CD4-positive, alpha-beta T cell treated with Interleukin-1 beta for 1 hour (primary cell): ENCODE measurements at regions not wholly inside any gene's neighbourhood (a gene's known extent, or its start where the extent isn't known, plus 50 kb on each side); places are given as distances from the start of the nearest gene placed in this dataset.
"Not testable (repeated sequence)": the region's sequence is repeated elsewhere in the genome, so short reads cannot be mapped to it uniquely, and the experiment has no call there.

Experiments
- DNase-seq, 2 donors: peaks; one replicate each; pipeline ENCODE4 v3.0.0-alpha.2; 2020 to 2022

DNA sequence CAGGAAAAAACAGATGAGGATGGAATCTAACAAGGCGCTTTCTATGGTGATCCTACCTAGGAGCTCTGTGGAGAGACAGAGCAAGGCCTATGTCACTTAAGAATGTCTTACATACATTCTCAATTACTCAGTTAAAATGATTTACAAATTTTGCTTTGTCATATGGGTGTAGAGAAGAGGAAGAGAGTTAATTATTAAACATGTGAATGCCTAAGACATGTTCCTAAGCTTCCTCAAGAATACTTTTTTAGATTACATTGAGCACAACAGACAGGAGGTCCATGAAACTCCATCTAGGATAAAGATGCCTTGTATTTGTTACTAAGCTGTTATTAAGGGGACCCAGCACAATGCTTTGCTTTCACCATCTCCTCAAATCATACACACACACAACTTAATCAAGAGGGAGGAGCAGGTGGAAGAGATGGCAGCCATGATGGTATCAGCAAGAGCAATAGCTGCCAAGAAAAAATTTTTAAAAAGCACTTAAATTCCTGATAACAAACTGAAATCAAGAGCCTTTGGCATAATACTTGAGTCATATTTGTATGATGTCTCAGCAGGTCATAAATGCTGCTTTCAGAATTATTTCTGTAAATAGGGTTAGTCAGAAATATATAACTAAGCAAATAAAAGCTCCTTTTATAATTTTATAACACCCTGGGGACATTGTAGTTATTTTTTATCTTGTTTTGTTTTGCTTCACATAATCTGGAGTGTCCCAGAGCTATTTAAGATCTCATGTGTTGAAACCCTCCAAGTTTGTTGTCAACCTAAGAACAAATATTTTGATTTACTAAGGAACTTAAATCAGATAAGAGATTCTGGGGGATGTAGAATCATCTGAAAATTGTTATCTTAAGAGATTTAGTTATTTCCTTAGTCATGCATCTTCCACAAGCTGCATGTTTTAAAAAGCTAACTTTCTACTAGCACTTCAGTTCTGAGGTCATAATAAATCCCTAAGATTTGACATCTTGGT is 70.0 kb upstream of the CD2AP start:
- no peak for DNase-seq

DNA sequence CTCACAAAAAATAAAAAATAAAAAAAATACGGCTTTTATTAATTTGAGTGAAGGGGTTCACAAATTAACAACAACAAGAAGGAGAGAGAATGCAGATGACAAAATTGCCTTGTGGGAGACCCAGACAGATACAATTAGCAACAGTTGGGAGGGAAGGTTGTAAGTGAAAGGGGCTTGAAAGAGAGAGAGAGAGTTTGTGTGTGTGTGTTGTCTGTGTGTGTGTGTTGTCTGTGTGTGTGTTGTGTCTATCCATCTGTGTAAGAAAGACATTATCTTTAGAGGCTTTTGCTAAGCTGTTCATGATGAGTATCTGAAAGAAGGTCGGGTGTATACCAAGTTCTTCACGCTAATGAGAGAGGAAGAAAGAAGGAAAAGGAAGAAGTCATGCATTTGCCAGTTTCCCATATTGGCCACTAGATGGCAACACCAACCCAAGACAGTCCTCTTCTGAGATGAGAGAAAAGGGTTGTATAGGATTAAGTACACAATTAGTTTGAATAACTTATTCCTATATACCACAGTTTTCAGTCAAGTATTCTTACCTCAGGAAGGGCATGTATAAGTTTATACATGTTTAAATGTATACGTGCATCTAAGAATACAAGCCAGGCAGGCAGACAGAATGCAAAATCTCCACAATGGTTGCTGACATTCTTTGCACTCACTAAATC is 63.7 kb upstream of the CD2AP start:
- peak; percentile 47 to 66 for DNase-seq

DNA sequence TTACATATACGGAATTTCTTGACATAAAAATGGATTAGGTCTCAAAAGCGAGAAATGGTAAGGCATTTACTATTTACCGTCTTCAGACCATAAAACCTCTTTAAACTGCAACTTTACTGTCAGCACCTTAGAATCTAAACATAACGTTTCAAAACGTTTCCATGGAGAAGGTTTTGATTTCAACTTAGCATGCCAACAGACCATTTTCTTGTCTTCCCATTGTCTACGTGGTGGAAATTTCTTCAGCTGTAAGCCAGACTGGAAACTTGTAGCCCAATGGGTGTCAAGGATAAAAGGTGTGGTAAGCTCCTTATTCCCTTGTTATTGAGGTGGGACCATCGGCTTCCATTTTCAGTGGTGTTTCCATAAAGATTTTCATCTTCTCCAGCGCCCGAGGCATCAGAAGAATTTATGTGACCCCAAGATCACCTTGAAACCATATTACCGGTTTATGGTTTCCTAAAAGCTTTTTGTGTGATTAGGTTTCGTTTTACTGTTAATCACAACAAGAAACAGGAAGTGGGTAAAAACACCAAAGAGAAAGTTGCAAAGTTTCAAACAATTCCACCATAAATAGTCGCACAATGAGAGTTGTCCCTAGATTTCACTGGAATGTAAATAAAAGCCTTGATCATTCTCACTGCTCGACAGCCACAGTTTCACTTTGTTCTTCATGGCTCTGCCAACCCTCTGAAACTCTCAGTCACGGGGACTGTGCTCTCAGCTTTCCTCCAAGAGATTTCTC is 63.0 kb upstream of the CD2AP start:
- peak in 1 of 2 donors; percentile 44 for DNase-seq

DNA sequence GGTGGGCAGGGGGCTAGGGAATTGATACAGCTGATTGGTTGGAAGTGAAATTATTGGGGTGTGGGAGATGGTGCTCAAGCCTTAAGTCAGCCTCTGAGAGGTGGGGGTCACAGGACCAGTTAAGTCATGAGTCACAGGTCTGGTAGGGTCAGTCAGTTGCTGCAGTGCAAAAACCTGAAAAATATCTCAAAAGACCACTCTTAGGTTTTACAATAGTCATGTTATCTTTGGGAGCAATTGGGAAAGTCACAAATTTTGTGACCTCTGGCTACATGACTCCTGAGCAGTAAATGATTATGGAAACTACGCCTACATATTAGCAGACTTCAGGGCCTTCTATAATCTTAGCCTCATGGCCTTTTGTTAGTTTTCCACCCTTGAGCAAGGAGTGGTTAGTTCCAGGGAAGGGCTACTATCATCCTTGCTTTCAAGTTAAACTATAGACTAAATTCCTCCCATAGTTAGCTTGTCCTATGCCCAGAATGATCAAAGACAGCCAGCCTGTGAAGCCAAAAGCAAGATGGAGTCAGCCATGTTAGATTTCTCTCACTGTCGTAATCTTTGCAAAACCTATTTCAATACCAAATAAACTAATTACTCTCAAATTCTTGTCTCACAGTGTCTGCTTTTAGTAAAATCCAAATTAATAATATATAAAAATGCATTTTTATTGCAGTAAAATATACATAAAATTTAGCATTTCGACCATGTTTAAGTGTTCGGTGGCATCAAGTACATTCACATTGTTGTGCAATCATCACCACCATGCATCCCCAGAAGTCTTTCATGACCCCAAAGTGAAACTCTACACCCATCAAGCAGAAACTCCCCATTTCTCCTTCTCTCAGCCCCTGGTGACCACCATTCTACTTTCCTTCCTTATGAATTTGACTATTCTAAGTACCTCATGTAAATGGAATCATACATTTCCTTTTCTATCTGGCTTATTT is 60.9 kb upstream of the CD2AP start:
- no peak for DNase-seq

DNA sequence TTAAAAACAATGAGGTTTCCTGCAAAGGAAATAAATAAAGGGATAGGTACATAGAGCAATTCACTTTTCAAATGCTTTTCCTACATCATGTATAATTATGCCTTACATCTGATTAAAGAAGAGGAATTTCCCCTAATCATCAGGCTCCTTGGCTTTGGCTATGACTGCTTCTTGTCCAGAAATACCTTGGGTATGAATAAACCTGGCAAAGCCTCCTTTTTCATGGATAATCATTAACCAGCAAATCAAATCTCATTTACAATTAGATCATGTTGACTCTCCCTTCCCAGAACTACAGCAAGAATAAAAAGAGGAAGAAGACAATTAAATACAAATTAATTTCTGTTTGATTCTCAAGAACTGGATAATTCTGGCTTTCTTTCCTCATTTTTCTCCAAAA is 58.0 kb upstream of the CD2AP start:
- DNase-seq = no peak

DNA sequence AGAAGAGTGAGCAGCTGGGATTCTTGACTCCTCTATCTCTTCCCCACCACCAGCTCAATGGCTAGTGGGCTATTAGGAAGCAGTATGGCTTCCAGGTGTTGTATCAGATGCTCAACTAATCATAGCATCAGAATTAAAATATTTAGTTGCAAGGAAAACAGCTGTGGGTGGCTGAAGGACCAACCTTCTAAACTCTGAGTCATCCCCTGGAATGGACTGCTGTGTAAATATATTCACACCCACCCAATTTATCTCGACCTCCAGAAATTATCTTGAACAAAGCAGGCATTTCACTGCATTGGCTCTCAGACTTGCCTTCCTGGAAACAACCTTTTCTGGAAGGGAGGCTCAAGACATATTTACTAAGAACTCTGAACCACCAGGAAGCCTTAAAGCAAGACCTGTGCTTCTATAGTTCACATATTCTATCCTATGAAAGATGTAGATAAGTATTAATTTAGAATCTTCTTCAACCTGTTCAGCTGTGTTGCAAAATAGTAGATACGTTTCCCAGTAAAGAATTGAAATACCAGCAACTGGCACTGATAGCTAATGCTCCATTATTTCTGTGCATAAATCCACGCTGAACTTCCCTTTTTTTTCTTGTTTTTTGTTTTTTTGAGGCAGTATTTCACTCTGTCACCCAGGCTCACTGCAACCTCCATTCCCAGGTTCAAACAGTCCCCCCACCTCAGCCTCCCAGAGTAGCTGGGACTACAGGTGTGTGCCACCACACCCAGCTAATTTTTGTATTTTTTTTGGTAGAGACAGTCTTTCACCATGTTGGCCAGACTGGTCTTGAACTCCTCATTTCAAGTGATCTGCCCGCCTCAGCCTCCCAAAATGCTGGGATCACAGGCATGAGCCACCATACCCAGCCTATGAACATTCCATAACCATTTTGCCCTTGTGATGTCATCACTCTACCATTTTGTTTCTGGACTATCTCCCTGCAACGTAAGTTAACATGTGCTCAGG is 56.9 kb upstream of the CD2AP start:
- no peak for DNase-seq

DNA sequence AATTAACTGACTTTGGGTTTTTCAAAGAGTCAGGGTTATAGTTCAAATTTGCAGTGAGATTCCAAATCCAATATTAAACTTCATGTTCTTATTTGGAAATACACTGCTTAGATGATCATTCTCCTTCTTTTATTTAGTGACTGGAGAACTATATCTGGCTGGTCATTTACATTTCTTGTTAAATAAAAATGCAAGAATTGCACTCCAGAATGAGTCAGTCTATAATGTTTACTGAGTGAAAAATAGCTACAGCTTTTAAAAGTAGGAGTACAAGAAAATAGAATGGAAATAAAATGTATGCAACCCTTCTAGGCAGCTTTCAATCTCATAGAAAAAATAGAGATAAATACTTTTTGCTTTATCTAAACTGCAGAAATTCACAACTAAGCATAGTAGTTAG is 54.5 kb upstream of the CD2AP start:
- DNase-seq = no peak

DNA sequence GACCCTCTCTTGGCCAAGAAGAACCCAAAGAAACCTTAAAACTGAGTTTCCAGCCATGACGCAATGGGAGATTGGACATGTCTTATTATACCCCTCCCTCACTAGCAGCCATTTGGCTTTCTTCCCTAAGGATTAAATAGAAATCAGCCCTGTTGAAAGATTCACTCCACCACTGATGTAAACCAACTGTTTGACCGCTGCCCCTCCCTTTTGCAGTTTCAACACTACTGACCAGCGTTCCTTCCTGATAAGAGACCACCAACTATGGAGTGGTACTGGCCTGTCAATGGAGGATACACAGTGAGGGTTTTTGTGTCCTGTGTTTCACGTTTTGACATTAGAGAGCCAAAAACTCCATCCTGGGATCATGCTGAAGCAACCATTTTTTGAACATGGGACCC is 53.2 kb upstream of the CD2AP start:
- no peak for DNase-seq

DNA sequence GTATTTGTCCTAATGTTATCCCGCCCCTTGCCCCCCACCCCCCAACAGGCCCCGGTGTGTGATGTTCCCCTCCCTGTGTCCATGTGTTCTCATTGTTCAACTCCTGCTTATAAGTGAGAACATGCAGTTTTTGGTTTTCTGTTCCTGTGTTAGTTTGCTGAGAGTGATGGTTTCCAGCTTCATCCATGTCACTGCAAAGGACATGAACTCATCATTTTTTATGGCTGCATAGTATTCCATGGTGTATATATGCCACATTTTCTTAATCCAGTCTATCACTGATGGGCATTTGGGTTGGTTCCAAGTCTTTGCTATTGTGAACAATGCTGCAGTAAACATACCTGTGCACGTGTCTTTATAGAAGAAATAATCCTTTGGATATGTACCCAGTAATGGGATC is 51.9 kb upstream of the CD2AP start:
- not testable (repeated sequence) for DNase-seq

DNA sequence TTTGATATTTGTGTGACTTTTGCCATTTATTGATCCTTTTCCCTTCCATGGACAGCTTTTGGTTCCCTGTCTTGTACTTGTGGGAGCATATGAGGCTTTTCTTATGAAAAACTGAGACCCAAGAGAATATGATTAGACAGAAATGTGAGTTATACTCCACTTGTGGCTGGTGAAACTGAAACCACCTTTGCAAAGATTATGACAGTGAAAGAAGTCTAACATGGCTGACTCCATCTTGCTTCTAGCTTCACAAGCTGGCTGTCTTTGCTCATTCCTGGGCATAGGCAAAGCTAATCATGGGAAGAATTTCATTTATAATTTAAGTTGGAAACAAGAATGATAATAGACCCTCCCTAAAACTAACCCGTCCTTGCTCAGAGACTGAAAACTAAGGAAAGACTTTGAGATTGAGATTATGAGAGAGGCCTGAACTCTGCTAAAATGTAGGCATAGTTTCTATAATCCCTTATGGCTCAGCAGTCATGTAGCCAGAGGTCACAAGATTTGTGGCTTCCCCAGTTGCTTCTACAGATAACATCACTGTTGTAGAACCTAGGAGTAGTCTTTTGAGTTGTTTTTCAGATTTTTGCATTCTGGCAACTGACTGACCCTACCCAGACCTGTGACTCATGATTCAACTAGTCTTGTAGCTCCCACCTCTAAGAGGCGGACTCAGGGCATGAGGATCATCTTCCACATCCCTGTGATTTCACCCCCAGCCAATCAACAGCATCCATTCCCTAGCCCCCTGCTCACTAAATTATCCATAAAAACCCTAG is 50.9 kb upstream of the CD2AP start:
- no peak for DNase-seq

DNA sequence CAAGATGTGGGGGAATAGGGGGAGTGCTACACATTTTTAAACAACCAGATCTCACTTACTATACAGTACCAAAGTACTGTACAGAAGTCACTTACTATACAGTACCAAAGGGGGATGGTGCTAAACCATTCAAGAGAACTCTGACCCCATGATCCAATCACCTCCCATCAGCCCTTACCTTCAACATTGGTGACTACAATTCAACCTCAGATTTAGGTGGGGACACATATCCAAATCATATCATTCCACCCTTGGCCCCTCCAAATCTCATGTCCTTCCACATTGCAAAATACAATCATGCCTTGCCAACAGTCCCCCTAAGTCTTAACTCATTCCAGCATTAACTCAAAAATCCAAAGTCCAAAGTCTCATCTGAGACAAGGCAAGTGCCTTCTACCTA is 49.9 kb upstream of the CD2AP start:
- DNase-seq = no peak
